ENCODE measurements at regions not wholly inside any gene's neighbourhood (a gene's known extent, or its start where the extent isn't known, plus 50 kb on each side); places are given as distances from the start of the nearest gene placed in this dataset.

DNA sequence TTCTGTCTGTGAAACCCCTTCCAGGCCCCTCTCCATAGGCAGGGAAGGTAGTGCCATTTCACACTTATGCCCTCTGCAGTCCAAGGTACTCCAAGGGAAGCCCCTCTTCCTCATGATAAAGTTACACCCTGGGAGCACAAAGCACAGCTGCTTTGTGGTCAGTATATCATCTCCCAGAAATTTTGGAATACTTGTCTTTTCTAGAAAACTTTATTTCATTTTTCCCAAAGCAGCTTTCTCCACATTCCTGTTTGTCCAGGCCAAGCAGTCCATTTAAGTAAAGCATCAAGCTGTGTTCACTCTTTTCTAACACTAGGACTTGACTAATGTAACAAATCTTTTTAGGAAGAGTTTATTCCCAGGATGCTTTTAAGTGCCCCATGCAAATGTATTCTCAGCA is 371.8 kb upstream of the RGMB start:
- TF ChIP-seq, protein P1, sequence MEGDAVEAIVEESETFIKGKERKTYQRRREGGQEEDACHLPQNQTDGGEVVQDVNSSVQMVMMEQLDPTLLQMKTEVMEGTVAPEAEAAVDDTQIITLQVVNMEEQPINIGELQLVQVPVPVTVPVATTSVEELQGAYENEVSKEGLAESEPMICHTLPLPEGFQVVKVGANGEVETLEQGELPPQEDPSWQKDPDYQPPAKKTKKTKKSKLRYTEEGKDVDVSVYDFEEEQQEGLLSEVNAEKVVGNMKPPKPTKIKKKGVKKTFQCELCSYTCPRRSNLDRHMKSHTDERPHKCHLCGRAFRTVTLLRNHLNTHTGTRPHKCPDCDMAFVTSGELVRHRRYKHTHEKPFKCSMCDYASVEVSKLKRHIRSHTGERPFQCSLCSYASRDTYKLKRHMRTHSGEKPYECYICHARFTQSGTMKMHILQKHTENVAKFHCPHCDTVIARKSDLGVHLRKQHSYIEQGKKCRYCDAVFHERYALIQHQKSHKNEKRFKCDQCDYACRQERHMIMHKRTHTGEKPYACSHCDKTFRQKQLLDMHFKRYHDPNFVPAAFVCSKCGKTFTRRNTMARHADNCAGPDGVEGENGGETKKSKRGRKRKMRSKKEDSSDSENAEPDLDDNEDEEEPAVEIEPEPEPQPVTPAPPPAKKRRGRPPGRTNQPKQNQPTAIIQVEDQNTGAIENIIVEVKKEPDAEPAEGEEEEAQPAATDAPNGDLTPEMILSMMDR (IDR thresholded peaks at IDR 0.05; ENCODE audit: insufficient read depth, low read depth, low read length): no peak
- no peak for TF ChIP-seq EZH2 (IDR thresholded peaks at IDR 0.05; ENCODE audit: insufficient read depth, low read length)
